ENCODE measurements at regions not wholly inside any gene's neighbourhood (a gene's known extent, or its start where the extent isn't known, plus 50 kb on each side); places are given as distances from the start of the nearest gene placed in this dataset.

GRCh38 chr2:235219048-235219447, 267.2 kb downstream of the SH3BP4 start:
- Histone ChIP-seq H2AK5ac (ENCODE audit: low read depth, low read length) (no peak overlapping the region), H2BK15ac (ENCODE audit: low read length) (no peak overlapping the region), H3K79me1 (ENCODE audit: low read depth, low read length) (no peaks in the 10 kb centered on the region), H3K27me3 (replicated peaks in 1 of 4; ENCODE audit: control insufficient read depth in 3 of 4, extremely low read depth in 1 of 4, insufficient read depth in 3 of 4, low read length in 3 of 4) (no peaks in the 10 kb centered on the region), H3K23me2 (ENCODE audit: low read depth, low read length) (no peaks in the 10 kb centered on the region), H3K56ac (replicated peaks; ENCODE audit: insufficient read length, low read depth, low read length) (no peak overlapping the region), H2AFZ (ENCODE audit: low read length) (no peak overlapping the region), H4K8ac (ENCODE audit: extremely low read depth, insufficient read depth, low read length) (no peak overlapping the region), H3K4me1 (replicated peaks in 1 of 4; ENCODE audit: control insufficient read depth in 3 of 4, insufficient read depth in 4 of 4, low read length in 3 of 4) (no peaks in the 10 kb centered on the region), H3K9ac (replicated peaks in 1 of 4; ENCODE audit: extremely low read depth in 1 of 4, low read depth in 3 of 4, low read length in 3 of 4) (no peak overlapping the region), H3K4me2 (ENCODE audit: insufficient read depth in 1 of 2, low read depth in 2 of 2, low read length in 2 of 2) (no peak overlapping the region), H3K4ac (replicated peaks; ENCODE audit: insufficient read length, low read depth, low read length) (no peak overlapping the region), H4K91ac (replicated peaks; ENCODE audit: insufficient read length, low read length) (no peak overlapping the region), H2BK12ac (ENCODE audit: low read depth, low read length) (no peak overlapping the region), H3K36me3 (ENCODE audit: control insufficient read depth in 2 of 4, insufficient read depth in 4 of 4, low read length in 3 of 4) (no peaks in the 10 kb centered on the region), H4K5ac (ENCODE audit: insufficient read length, low read depth, low read length) (no peak overlapping the region), H3K9me3 (ENCODE audit: insufficient read depth in 2 of 2, low read depth in 1 of 2, low read length in 1 of 2) (no peaks in the 10 kb centered on the region), H3K23ac (ENCODE audit: insufficient read length) (no peak overlapping the region), H3K4me3 (ENCODE audit: extremely low read depth in 1 of 4, insufficient read depth in 2 of 4, low read depth in 3 of 4, low read length in 4 of 4) (no peak overlapping the region), H2BK20ac (ENCODE audit: low read length) (no peak overlapping the region), H2BK5ac (ENCODE audit: low read depth, low read length) (no peak overlapping the region), H4K20me1 (replicated peaks in 1 of 2; ENCODE audit: control insufficient read depth in 1 of 2, insufficient read depth in 2 of 2, low read length in 2 of 2) (no peaks in the 10 kb centered on the region), H3K27ac (ENCODE audit: low read depth, low read length) (no peak overlapping the region), H3K14ac (ENCODE audit: insufficient read length) (no peak overlapping the region), H3K18ac (ENCODE audit: extremely low read depth, low read length) (no peak overlapping the region), H3K79me2 (ENCODE audit: control insufficient read depth in 1 of 2, insufficient read depth in 2 of 2, low read length in 2 of 2) (no peaks in the 10 kb centered on the region), H2BK120ac (replicated peaks; ENCODE audit: low read depth, low read length) (no peak overlapping the region)
- no peak for TF ChIP-seq NRF1 (IDR thresholded peaks at IDR 0.05; ENCODE audit: low read depth, low read length)
- no peak for TF ChIP-seq GABPA (IDR thresholded peaks at IDR 0.05; ENCODE audit: borderline replicate concordance, insufficient read depth, low read length)
- FAIRE-seq = no peak
- 92% methylated on average over 5 of the region's 5 CpGs; no CpG with 5 or more reads in 1 of the 2 experiments for WGBS, 2 experiments (ENCODE audit: extremely low coverage in 1 of 2, insufficient coverage in 1 of 2, insufficient read length in 1 of 2, insufficient replicate concordance in 2 of 2, low coverage in 1 of 2, low lambda C conversion rate in 2 of 2, missing lambda C conversion rate in 1 of 2)
- CTCF ChIA-PET (ENCODE audit: partially characterized antibody) = interaction anchor here (0.5 to 1.7 kb wide), 3 partner anchors 12 to 118 kb away, joined by 3 to 5 read pairs (median 3); no protein-coding TSS in a partner anchor
- POLR2A ChIA-PET (ENCODE audit: partially characterized antibody) = no interaction called here
- no peak for DNase-seq (ENCODE audit: low read depth in 1 of 2, low spot score in 2 of 2)
